ENCODE measurements at regions not wholly inside any gene's neighbourhood (a gene's known extent, or its start where the extent isn't known, plus 50 kb on each side); places are given as distances from the start of the nearest gene placed in this dataset.

- TF ChIP-seq, protein P1, sequence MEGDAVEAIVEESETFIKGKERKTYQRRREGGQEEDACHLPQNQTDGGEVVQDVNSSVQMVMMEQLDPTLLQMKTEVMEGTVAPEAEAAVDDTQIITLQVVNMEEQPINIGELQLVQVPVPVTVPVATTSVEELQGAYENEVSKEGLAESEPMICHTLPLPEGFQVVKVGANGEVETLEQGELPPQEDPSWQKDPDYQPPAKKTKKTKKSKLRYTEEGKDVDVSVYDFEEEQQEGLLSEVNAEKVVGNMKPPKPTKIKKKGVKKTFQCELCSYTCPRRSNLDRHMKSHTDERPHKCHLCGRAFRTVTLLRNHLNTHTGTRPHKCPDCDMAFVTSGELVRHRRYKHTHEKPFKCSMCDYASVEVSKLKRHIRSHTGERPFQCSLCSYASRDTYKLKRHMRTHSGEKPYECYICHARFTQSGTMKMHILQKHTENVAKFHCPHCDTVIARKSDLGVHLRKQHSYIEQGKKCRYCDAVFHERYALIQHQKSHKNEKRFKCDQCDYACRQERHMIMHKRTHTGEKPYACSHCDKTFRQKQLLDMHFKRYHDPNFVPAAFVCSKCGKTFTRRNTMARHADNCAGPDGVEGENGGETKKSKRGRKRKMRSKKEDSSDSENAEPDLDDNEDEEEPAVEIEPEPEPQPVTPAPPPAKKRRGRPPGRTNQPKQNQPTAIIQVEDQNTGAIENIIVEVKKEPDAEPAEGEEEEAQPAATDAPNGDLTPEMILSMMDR (IDR thresholded peaks at IDR 0.05), result no peak
- Histone ChIP-seq H3K27me3 (no peaks in the 10 kb centered on the region), H3K27ac (no peak overlapping the region), H3K4me1 (no peaks in the 10 kb centered on the region), H3K9me3 (no peaks in the 10 kb centered on the region), H3K36me3 (no peaks in the 10 kb centered on the region), H3K4me3 (no peak overlapping the region)
- intact Hi-C loops (cut with DNase I), result no loop called here
- DNase-seq (ENCODE audit: low spot score in 2 of 2), result peak in 1 of 2 donors; percentile 47
These were observed 263.9 kb downstream of the DLL1 start for GRCh38 chr6:170026751-170027646.

- H3K4me1 ChIP-seq, result no peaks in the 10 kb centered on the region
- H3K27ac ChIP-seq, result no peak overlapping the region
- H3K4me3 ChIP-seq, result no peak overlapping the region
- intact Hi-C loops (cut with DNase I), result no loop called here
- no peaks in the 10 kb centered on the region for H3K9me3 ChIP-seq
- no peaks in the 10 kb centered on the region for H3K36me3 ChIP-seq
- DNase-seq (ENCODE audit: low spot score in 2 of 2), result peak in 1 of 2 donors; percentile 60
- H3K27me3 ChIP-seq, result no peaks in the 10 kb centered on the region
- TF ChIP-seq, protein P1 (IDR thresholded peaks at IDR 0.05), result no peak
These were observed 264.7 kb downstream of the DLL1 start for GRCh38 chr6:170025935-170026750.

DNA sequence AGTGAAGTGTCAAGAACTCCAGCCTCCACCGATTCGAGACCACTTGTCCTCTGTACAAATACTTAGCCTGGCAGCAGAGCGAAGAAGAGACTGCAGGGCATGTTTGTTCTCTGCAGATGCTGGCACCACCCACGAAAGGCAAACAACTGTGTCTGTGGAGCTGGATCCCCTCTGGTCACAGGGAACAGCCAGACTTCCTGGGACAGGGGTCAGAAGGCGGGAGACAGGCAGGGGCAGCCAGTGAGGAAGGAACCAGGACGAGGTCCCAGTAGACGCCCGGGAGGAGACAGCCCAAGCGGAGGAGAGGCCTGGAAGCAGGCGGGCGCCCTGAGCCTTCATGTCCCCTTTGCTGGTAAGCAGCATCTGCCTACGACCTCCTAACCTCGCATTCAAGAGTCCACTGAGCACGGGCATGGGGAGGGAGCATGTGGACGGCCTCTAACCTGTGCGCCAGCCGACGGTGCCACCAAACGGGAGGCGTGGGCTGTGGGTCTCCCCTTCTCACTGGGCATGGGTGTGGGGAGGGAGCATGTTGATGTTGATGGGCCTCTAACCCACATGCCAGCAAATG is 265.5 kb downstream of the DLL1 start:
- TF ChIP-seq, protein P1 (IDR thresholded peaks at IDR 0.05), result no peak
- Histone ChIP-seq H3K27me3 (no peaks in the 10 kb centered on the region), H3K4me3 (no peak overlapping the region), H3K9me3 (no peaks in the 10 kb centered on the region), H3K27ac (no peak overlapping the region), H3K4me1 (no peaks in the 10 kb centered on the region), H3K36me3 (no peaks in the 10 kb centered on the region)
- DNase-seq (ENCODE audit: low spot score in 2 of 2), result peak in 1 of 2 donors; percentile 55
- intact Hi-C loops (cut with DNase I), result no loop called here

DNA sequence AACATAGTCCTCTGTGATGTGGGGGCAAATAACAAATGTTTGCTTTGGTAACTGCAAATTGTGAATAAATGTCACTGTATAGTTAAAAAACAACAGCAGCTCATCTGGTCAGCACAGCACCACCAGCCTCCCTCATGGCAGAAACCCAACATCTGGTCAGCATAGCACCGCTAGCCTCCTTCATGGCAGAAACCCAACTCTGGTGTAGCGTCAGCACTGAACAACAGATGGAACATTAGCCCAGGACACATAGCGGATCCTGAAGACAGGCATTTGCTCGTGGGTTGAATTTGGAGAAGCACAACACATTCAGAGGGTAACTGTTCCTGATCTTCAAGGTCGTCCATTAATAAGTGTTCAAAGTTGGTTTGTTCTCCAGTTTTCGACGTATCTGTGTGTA is 265.9 kb downstream of the DLL1 start:
- DNase-seq (ENCODE audit: low spot score in 2 of 2), result peak in 1 of 2 donors; percentile 58

More for the DNA sequence above, 265.9 kb downstream of the DLL1 start:
- H3K4me1 ChIP-seq, result no peaks in the 10 kb centered on the region
- no peaks in the 10 kb centered on the region for H3K36me3 ChIP-seq
- H3K4me3 ChIP-seq, result no peak overlapping the region
- no peaks in the 10 kb centered on the region for H3K27me3 ChIP-seq
- intact Hi-C loops (cut with DNase I), result no loop called here
- TF ChIP-seq, protein P1 (IDR thresholded peaks at IDR 0.05), result no peak
- H3K27ac ChIP-seq, result no peak overlapping the region
- H3K9me3 ChIP-seq, result no peaks in the 10 kb centered on the region
